Mesothelial cell of epicardium (in vitro differentiated cells): ENCODE measurements at regions not wholly inside any gene's neighbourhood (a gene's known extent, or its start where the extent isn't known, plus 50 kb on each side); places are given as distances from the start of the nearest gene placed in this dataset.

Source experiments
- DNase-seq, 2 experiments: peaks; one replicate each; pipeline ENCODE4 v3.0.0; 2021; ENCODE audit warnings: low spot score in 2 of 2; ENCODE audit not compliant: unreplicated experiment in 2 of 2
- H3K27ac Mint-ChIP-seq: 2 replicates; pipeline ENCODE4 v1.8.0; 2021; ENCODE audit warnings: mixed read lengths
- H3K27me3 Mint-ChIP-seq: 2 replicates; pipeline ENCODE4 v1.8.0; 2021; ENCODE audit warnings: low read depth, mixed read lengths
- H3K36me3 Mint-ChIP-seq: 2 replicates; pipeline ENCODE4 v1.8.0; 2021; ENCODE audit warnings: mixed read lengths
- H3K4me1 Mint-ChIP-seq: 2 replicates; pipeline ENCODE4 v1.8.0; 2021; ENCODE audit warnings: mixed read lengths
- H3K4me3 Mint-ChIP-seq: 2 replicates; pipeline ENCODE4 v1.8.0; 2021; ENCODE audit warnings: mild to moderate bottlenecking, moderate library complexity, mixed read lengths
- H3K9me3 Mint-ChIP-seq: 2 replicates; pipeline ENCODE4 v1.8.0; 2021; ENCODE audit warnings: mixed read lengths
- TF ChIP-seq, protein P1 (sequence below): fragments of 200-600 bp; sonication (generic); IDR thresholded peaks from one replicate; pipeline ENCODE4 v1.5.0; 2021; ENCODE audit warnings: antibody characterized with exemption; ENCODE audit not compliant: unreplicated experiment

DNA sequence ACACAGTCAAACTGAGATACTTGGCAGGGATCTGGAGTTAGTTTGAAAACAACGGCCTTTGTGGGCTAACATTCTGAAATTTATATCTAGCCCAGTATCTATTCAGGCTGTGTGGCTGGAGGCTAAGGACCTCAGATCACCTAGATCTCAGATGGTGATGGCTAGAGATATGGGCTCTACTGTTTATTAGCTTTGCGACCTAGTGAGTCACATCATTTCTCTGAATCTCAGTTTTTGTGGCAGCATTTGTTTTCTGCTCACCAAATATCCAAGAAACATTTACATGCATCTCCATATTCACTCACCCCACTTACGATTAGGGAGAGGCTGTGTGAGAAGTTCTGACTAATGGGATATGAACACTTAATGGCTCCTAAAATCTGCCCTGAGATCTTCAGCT lies 503.9 kb downstream of the KIF20B start:
- Mint-ChIP-seq H3K9me3 (peaks cover 14% of the 10 kb centered on the region), H3K36me3 (no peaks in the 10 kb centered on the region), H3K27me3 (no peaks in the 10 kb centered on the region), H3K4me1 (no peaks in the 10 kb centered on the region), H3K27ac (no peak overlapping the region), H3K4me3 (no peak overlapping the region)
- TF ChIP-seq, protein P1, sequence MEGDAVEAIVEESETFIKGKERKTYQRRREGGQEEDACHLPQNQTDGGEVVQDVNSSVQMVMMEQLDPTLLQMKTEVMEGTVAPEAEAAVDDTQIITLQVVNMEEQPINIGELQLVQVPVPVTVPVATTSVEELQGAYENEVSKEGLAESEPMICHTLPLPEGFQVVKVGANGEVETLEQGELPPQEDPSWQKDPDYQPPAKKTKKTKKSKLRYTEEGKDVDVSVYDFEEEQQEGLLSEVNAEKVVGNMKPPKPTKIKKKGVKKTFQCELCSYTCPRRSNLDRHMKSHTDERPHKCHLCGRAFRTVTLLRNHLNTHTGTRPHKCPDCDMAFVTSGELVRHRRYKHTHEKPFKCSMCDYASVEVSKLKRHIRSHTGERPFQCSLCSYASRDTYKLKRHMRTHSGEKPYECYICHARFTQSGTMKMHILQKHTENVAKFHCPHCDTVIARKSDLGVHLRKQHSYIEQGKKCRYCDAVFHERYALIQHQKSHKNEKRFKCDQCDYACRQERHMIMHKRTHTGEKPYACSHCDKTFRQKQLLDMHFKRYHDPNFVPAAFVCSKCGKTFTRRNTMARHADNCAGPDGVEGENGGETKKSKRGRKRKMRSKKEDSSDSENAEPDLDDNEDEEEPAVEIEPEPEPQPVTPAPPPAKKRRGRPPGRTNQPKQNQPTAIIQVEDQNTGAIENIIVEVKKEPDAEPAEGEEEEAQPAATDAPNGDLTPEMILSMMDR: no peak
- DNase-seq: no peak

DNA sequence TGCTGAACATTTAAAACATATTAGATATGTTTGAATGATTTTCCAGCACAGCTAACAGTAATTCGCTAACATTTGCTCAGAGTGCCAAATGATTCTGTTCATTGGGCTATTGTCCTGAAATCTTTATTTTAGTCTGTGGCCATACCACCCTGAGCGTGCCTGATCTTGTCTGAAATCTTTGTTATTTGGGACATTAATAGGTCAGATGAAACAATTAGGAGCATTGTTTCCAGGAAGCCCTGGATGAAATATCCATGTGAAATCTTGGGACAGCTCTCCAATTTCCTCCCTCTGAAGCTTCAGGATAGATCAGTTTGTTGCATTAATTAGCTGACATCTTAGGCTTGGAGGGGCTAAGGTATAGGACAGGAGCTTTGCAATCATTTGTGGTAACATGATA lies 512.0 kb downstream of the KIF20B start:
- no peak overlapping the region for H3K4me3 Mint-ChIP-seq
- DNase-seq: no peak
- H3K27ac Mint-ChIP-seq: no peak overlapping the region
- peaks cover 13% of the 10 kb centered on the region for H3K4me1 Mint-ChIP-seq
- peaks cover 4% of the 10 kb centered on the region for H3K9me3 Mint-ChIP-seq
- TF ChIP-seq, protein P1: no peak
- H3K36me3 Mint-ChIP-seq: no peaks in the 10 kb centered on the region
- H3K27me3 Mint-ChIP-seq: no peaks in the 10 kb centered on the region

DNA sequence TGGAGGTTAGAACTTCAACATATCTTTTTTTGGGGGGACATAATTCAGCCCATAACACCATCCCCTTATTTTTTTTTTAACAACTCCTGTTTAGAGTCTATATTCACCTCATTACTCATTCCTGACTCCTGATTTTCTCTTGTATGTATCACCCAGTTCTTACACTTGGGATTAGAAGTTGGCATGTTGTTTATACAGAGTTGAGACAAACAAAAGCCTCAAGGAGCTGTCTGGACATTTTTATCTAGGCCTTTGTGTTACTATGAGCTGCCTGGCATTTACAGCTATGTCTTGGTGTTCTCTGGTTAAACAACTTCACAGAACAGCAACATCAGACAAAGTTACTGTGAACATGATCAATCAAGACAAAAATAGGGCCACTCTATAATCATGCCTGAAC lies 517.5 kb downstream of the KIF20B start:
- peaks cover 8% of the 10 kb centered on the region for H3K9me3 Mint-ChIP-seq
- TF ChIP-seq, protein P1: no peak
- peaks cover 25% of the 10 kb centered on the region for H3K4me1 Mint-ChIP-seq
- H3K4me3 Mint-ChIP-seq: no peak overlapping the region
- DNase-seq: no peak
- no peak overlapping the region for H3K27ac Mint-ChIP-seq
- no peaks in the 10 kb centered on the region for H3K36me3 Mint-ChIP-seq
- no peaks in the 10 kb centered on the region for H3K27me3 Mint-ChIP-seq

DNA sequence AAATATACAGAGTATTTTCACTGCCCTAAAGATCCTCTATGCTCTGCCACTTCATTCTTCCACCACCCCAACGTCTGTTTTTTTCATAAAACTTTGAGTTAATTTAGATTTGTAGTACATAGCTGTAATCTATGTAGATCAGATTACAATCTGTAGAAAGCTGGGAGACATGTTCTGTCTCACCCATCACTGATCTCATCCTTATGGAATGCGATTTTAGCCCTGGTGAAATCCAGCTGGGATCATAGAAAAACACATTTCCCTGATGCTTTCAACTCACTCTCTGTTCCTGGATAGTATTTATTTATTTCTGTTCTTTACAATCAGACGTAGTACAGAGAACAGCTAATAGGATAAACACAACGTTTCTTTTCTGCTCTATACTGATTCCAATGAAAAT lies 521.0 kb downstream of the KIF20B start:
- Mint-ChIP-seq H3K27ac (peak overlapping the region; percentile 93), H3K27me3 (no peaks in the 10 kb centered on the region)

DNA sequence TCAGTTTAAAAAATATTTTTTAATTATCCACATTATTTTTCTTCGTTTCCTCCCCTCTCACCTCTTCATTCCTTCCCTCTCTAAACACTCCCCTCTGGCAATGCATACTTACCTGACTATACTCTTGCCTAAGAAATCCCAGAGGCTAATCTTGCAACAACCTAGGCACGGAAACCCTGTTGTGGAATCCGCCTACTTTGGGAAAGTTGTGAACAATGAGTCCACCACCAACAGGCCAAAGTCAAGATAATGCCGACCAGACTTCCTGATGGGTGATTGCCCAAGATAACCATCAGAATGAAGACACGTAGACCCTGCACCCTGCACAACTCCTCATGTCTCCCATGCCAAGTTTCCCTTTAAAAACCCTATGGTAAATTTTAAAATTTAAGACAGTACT lies 521.5 kb downstream of the KIF20B start:
- DNase-seq: no peak

More for the DNA sequence above, 521.0 kb downstream of the KIF20B start:
- no peak for DNase-seq
- no peaks in the 10 kb centered on the region for H3K36me3 Mint-ChIP-seq
- peaks cover 4% of the 10 kb centered on the region for H3K9me3 Mint-ChIP-seq
- no peak overlapping the region for H3K4me3 Mint-ChIP-seq
- TF ChIP-seq, protein P1: no peak
- H3K4me1 Mint-ChIP-seq: peaks cover 28% of the 10 kb centered on the region

More for the DNA sequence above, 521.5 kb downstream of the KIF20B start:
- TF ChIP-seq, protein P1: no peak
- peaks cover 2% of the 10 kb centered on the region for H3K36me3 Mint-ChIP-seq
- peaks cover 28% of the 10 kb centered on the region for H3K4me1 Mint-ChIP-seq
- H3K27me3 Mint-ChIP-seq: no peaks in the 10 kb centered on the region
- H3K4me3 Mint-ChIP-seq: no peak overlapping the region
- H3K9me3 Mint-ChIP-seq: peaks cover 7% of the 10 kb centered on the region
- H3K27ac Mint-ChIP-seq: peak overlapping the region; percentile 93
